Activated CD4-positive, alpha-beta memory T cell treated with anti-CD3 and anti-CD28 coated beads, Interleukin-2, amount 10 ng/mL, durations not matched to agents 7 days and 5 days (primary cell): ENCODE measurements at regions not wholly inside any gene's neighbourhood (a gene's known extent, or its start where the extent isn't known, plus 50 kb on each side); places are given as distances from the start of the nearest gene placed in this dataset.

Experiments
- CTCF ChIA-PET: fragments of 350-600 bp; sonication (Branson Sonifier 250); formaldehyde crosslinking; loops from one replicate; lab custom pipeline; 2021; ENCODE audit warnings: antibody characterized with exemption, inconsistent platforms; lab: Charles Lee
- POLR2A ChIA-PET: fragments of 350-600 bp; sonication (Branson Sonifier 250); formaldehyde crosslinking; loops from one replicate; lab custom pipeline; 2021; ENCODE audit warnings: antibody characterized with exemption; lab: Charles Lee
- DNase-seq: peaks from one replicate; pipeline ENCODE4 v3.0.0-alpha.2; 2020
- H3K27ac Mint-ChIP-seq: one replicate; pipeline ENCODE4 v1.8.0; 2021; ENCODE audit warnings: mild to moderate bottlenecking, mixed read lengths
- H3K27me3 Mint-ChIP-seq: one replicate; pipeline ENCODE4 v1.8.0; 2021; ENCODE audit warnings: mixed read lengths
- H3K36me3 Mint-ChIP-seq: one replicate; pipeline ENCODE4 v1.8.0; 2021; ENCODE audit warnings: low read depth, mixed read lengths
- H3K4me1 Mint-ChIP-seq: one replicate; pipeline ENCODE4 v1.8.0; 2021; ENCODE audit warnings: mixed read lengths
- H3K4me3 Mint-ChIP-seq: one replicate; pipeline ENCODE4 v1.8.0; 2021; ENCODE audit warnings: mild to moderate bottlenecking, mixed read lengths
- H3K9me3 Mint-ChIP-seq: one replicate; pipeline ENCODE4 v1.8.0; 2021; ENCODE audit warnings: mixed read lengths

GRCh38 chr11:79937676-79938334 lies 497.0 kb upstream of the TENM4 start:
- POLR2A ChIA-PET = no interaction called here
- H3K9me3 Mint-ChIP-seq = peaks cover 10% of the 10 kb centered on the region
- no peaks in the 10 kb centered on the region for H3K4me1 Mint-ChIP-seq
- H3K4me3 Mint-ChIP-seq = no peak overlapping the region
- H3K27ac Mint-ChIP-seq = no peak overlapping the region
- CTCF ChIA-PET = no interaction called here
- DNase-seq = no peak
- H3K36me3 Mint-ChIP-seq = no peaks in the 10 kb centered on the region
- no peaks in the 10 kb centered on the region for H3K27me3 Mint-ChIP-seq

GRCh38 chr11:79932612-79933011 lies 491.8 kb upstream of the TENM4 start:
- Mint-ChIP-seq H3K27ac (no peak overlapping the region), H3K4me1 (no peaks in the 10 kb centered on the region), H3K27me3 (no peaks in the 10 kb centered on the region), H3K36me3 (no peaks in the 10 kb centered on the region), H3K9me3 (peaks cover 7% of the 10 kb centered on the region), H3K4me3 (no peak overlapping the region)
- no peak for DNase-seq
- ChIA-PET CTCF (no interaction called here), POLR2A (no interaction called here)

GRCh38 chr11:79931692-79932091 lies 490.9 kb upstream of the TENM4 start:
- Mint-ChIP-seq H3K4me1 (no peaks in the 10 kb centered on the region), H3K4me3 (no peak overlapping the region), H3K27ac (no peak overlapping the region), H3K36me3 (no peaks in the 10 kb centered on the region), H3K27me3 (no peaks in the 10 kb centered on the region), H3K9me3 (peaks cover 10% of the 10 kb centered on the region)
- CTCF ChIA-PET = no interaction called here
- POLR2A ChIA-PET = no interaction called here
- DNase-seq = no peak

GRCh38 chr11:79926707-79927106 lies 485.9 kb upstream of the TENM4 start:
- CTCF ChIA-PET = no interaction called here
- no peaks in the 10 kb centered on the region for H3K36me3 Mint-ChIP-seq
- no peak overlapping the region for H3K4me3 Mint-ChIP-seq
- POLR2A ChIA-PET = no interaction called here
- H3K27me3 Mint-ChIP-seq = no peaks in the 10 kb centered on the region
- H3K27ac Mint-ChIP-seq = no peak overlapping the region
- peaks cover 5% of the 10 kb centered on the region for H3K9me3 Mint-ChIP-seq
- DNase-seq = no peak
- no peaks in the 10 kb centered on the region for H3K4me1 Mint-ChIP-seq

GRCh38 chr11:79925570-79925969 lies 484.7 kb upstream of the TENM4 start:
- ChIA-PET CTCF (no interaction called here), POLR2A (no interaction called here)
- no peaks in the 10 kb centered on the region for H3K27me3 Mint-ChIP-seq

GRCh38 chr11:79922641-79923040 lies 481.8 kb upstream of the TENM4 start:
- POLR2A ChIA-PET = no interaction called here
- H3K4me3 Mint-ChIP-seq = no peak overlapping the region
- H3K36me3 Mint-ChIP-seq = no peaks in the 10 kb centered on the region
- H3K27ac Mint-ChIP-seq = no peak overlapping the region
- H3K4me1 Mint-ChIP-seq = no peaks in the 10 kb centered on the region
- no peak for DNase-seq
- peaks cover 7% of the 10 kb centered on the region for H3K9me3 Mint-ChIP-seq
- CTCF ChIA-PET = no interaction called here
- no peaks in the 10 kb centered on the region for H3K27me3 Mint-ChIP-seq

More at GRCh38 chr11:79925570-79925969, 484.7 kb upstream of the TENM4 start:
- H3K36me3 Mint-ChIP-seq = no peaks in the 10 kb centered on the region
- no peak overlapping the region for H3K4me3 Mint-ChIP-seq
- no peak for DNase-seq
- no peaks in the 10 kb centered on the region for H3K4me1 Mint-ChIP-seq
- peaks cover 7% of the 10 kb centered on the region for H3K9me3 Mint-ChIP-seq
- H3K27ac Mint-ChIP-seq = no peak overlapping the region

GRCh38 chr11:79920480-79920879 lies 479.6 kb upstream of the TENM4 start:
- CTCF ChIA-PET = no interaction called here
- POLR2A ChIA-PET = no interaction called here
- Mint-ChIP-seq H3K9me3 (peaks cover 2% of the 10 kb centered on the region), H3K27me3 (no peaks in the 10 kb centered on the region), H3K4me3 (no peak overlapping the region), H3K27ac (no peak overlapping the region), H3K36me3 (no peaks in the 10 kb centered on the region), H3K4me1 (no peaks in the 10 kb centered on the region)
- DNase-seq = no peak

GRCh38 chr11:79919350-79919749 lies 478.5 kb upstream of the TENM4 start:
- POLR2A ChIA-PET = no interaction called here
- Mint-ChIP-seq H3K27ac (no peak overlapping the region), H3K27me3 (no peaks in the 10 kb centered on the region), H3K36me3 (no peaks in the 10 kb centered on the region), H3K4me1 (no peaks in the 10 kb centered on the region), H3K9me3 (peaks cover 2% of the 10 kb centered on the region), H3K4me3 (no peak overlapping the region)
- no peak for DNase-seq
- CTCF ChIA-PET = no interaction called here

- Mint-ChIP-seq H3K27ac (no peak overlapping the region), H3K9me3 (peaks cover 2% of the 10 kb centered on the region), H3K27me3 (no peaks in the 10 kb centered on the region), H3K4me1 (no peaks in the 10 kb centered on the region), H3K36me3 (no peaks in the 10 kb centered on the region), H3K4me3 (no peak overlapping the region)
- CTCF ChIA-PET = no interaction called here
- DNase-seq = no peak
- POLR2A ChIA-PET = no interaction called here
Measured at GRCh38 chr11:79918846-79919245, 478.0 kb upstream of the TENM4 start.

GRCh38 chr11:79906164-79906563 lies 465.3 kb upstream of the TENM4 start:
- no peaks in the 10 kb centered on the region for H3K4me1 Mint-ChIP-seq
- CTCF ChIA-PET = no interaction called here
- POLR2A ChIA-PET = no interaction called here

GRCh38 chr11:79902493-79902892 lies 461.7 kb upstream of the TENM4 start:
- Mint-ChIP-seq H3K4me3 (no peak overlapping the region), H3K27me3 (no peaks in the 10 kb centered on the region), H3K27ac (no peak overlapping the region), H3K4me1 (no peaks in the 10 kb centered on the region), H3K36me3 (no peaks in the 10 kb centered on the region), H3K9me3 (peaks cover 11% of the 10 kb centered on the region)
- ChIA-PET POLR2A (no interaction called here), CTCF (no interaction called here)
- no peak for DNase-seq

More at GRCh38 chr11:79906164-79906563, 465.3 kb upstream of the TENM4 start:
- H3K27ac Mint-ChIP-seq = no peak overlapping the region
- H3K4me3 Mint-ChIP-seq = no peak overlapping the region
- no peaks in the 10 kb centered on the region for H3K36me3 Mint-ChIP-seq
- DNase-seq = no peak
- H3K9me3 Mint-ChIP-seq = peaks cover 5% of the 10 kb centered on the region
- H3K27me3 Mint-ChIP-seq = no peaks in the 10 kb centered on the region

GRCh38 chr11:79897896-79898295 lies 457.1 kb upstream of the TENM4 start:
- Mint-ChIP-seq H3K36me3 (no peaks in the 10 kb centered on the region), H3K27me3 (no peaks in the 10 kb centered on the region), H3K4me3 (no peak overlapping the region), H3K4me1 (no peaks in the 10 kb centered on the region), H3K27ac (no peak overlapping the region), H3K9me3 (peaks cover 9% of the 10 kb centered on the region)
- no peak for DNase-seq
- POLR2A ChIA-PET = no interaction called here
- CTCF ChIA-PET = no interaction called here

GRCh38 chr11:79896258-79896657 lies 455.4 kb upstream of the TENM4 start:
- Mint-ChIP-seq H3K4me1 (no peaks in the 10 kb centered on the region), H3K27me3 (no peaks in the 10 kb centered on the region)

GRCh38 chr11:79894111-79894510 lies 453.3 kb upstream of the TENM4 start:
- DNase-seq = no peak
- no peaks in the 10 kb centered on the region for H3K4me1 Mint-ChIP-seq
- POLR2A ChIA-PET = no interaction called here
- no peak overlapping the region for H3K4me3 Mint-ChIP-seq
- H3K27me3 Mint-ChIP-seq = no peaks in the 10 kb centered on the region
- H3K9me3 Mint-ChIP-seq = peaks cover 6% of the 10 kb centered on the region
- H3K36me3 Mint-ChIP-seq = no peaks in the 10 kb centered on the region
- H3K27ac Mint-ChIP-seq = no peak overlapping the region
- CTCF ChIA-PET = no interaction called here

More at GRCh38 chr11:79896258-79896657, 455.4 kb upstream of the TENM4 start:
- POLR2A ChIA-PET = no interaction called here
- no peaks in the 10 kb centered on the region for H3K36me3 Mint-ChIP-seq
- no peak overlapping the region for H3K27ac Mint-ChIP-seq
- DNase-seq = no peak
- no peak overlapping the region for H3K4me3 Mint-ChIP-seq
- peaks cover 9% of the 10 kb centered on the region for H3K9me3 Mint-ChIP-seq
- CTCF ChIA-PET = no interaction called here
